HCT116 (cell line): ENCODE measurements at regions not wholly inside any gene's neighbourhood (a gene's known extent, or its start where the extent isn't known, plus 50 kb on each side); places are given as distances from the start of the nearest gene placed in this dataset.

Experiments
- ATAC-seq: fragments of 200-7000 bp; cut with Tn5 transposase; 2 replicates; pipeline ENCODE4 v1.9.1; 2020; ENCODE audit warnings: mild to moderate bottlenecking, moderate library complexity
- BruUV-seq: library from RNA; stranded (reverse); fragments of 400-500 nt; replicated peaks from 2 replicates; lab custom pipeline; 2021; lab: Mats Ljungman, UMichigan
- CTCF ChIA-PET: fragments of 300-600 bp; sonication (Branson Sonifier 250); formaldehyde crosslinking; loops from one replicate; lab custom pipeline; 2021; ENCODE audit warnings: antibody characterized with exemption; lab: Charles Lee
- POLR2A ChIA-PET: fragments of 300-600, 350-600 bp; sonication (Branson Sonifier 250); formaldehyde crosslinking; loops from one replicate; lab custom pipeline; 2021; ENCODE audit warnings: antibody characterized with exemption; lab: Charles Lee
- RAD21 ChIA-PET, 2 experiments: fragments of 300-600 bp; sonication (Branson Sonifier 250); formaldehyde crosslinking; loops; one replicate each; lab custom pipeline; 2023; ENCODE audit warnings: low total read pairs in 2 of 2; ENCODE audit not compliant: uncharacterized antibody in 2 of 2, unreplicated experiment in 2 of 2, low non-redundant PET in 1 of 2; lab: Charles Lee
- DNase-seq: peaks from one replicate; pipeline ENCODE4 v3.0.0-alpha.2; 2010; ENCODE audit warnings: low read depth, low spot score
- H2AFZ ChIP-seq: fragments of 200-600 bp; shearing (Covaris generic), sonication (generic); 2 replicates; pipeline ENCODE4 v1.6.1; 2017; ENCODE audit warnings: low read depth, mixed run types, mixed read lengths, antibody characterized with exemption, low read length; ENCODE audit not compliant: poor library complexity, severe bottlenecking
- H3K27ac ChIP-seq: 2 replicates; pipeline ENCODE4 v1.5.1; 2012; ENCODE audit warnings: low read depth, low read length
- H3K27me3 ChIP-seq: fragments of 200-600 bp; sonication (generic); 2 replicates; pipeline ENCODE4 v1.6.1; 2016; ENCODE audit warnings: mixed run types, low read length, mixed read lengths; ENCODE audit not compliant: insufficient read depth
- H3K36me3 ChIP-seq, 2 experiments: fragments of 200-500 bp in 1 of 2; fragments of 200-600 bp in 1 of 2; sonication (Bioruptor generic) in 1 of 2; sonication (generic) in 1 of 2; 2 replicates each; pipeline versions ENCODE4 v1.5.1 to v1.6.1; 2014 to 2016; ENCODE audit warnings: low read length in 2 of 2, inconsistent platforms in 1 of 2, mixed read lengths in 1 of 2, mixed run types in 1 of 2; ENCODE audit not compliant: insufficient read depth in 2 of 2, control insufficient read depth in 1 of 2
- H3K4me1 ChIP-seq, 2 experiments: fragments of 200-600 bp in 1 of 2; sonication (generic) in 1 of 2; 2 replicates each; pipeline versions ENCODE4 v1.5.1 to v1.6.1; 2012 to 2017; ENCODE audit warnings: low read length in 2 of 2, inconsistent platforms in 1 of 2, mild to moderate bottlenecking in 1 of 2, mixed read lengths in 1 of 2, mixed run types in 1 of 2, moderate library complexity in 1 of 2; ENCODE audit not compliant: insufficient read depth in 2 of 2, control insufficient read depth in 1 of 2
- H3K4me2 ChIP-seq: fragments of 200-600 bp; sonication (generic); 2 replicates; pipeline ENCODE4 v1.6.1; 2017; ENCODE audit warnings: mixed run types, low read length, mixed read lengths
- H3K4me3 ChIP-seq, 2 experiments: fragments of 200-600 bp in 1 of 2; sonication (generic) in 1 of 2; replicated peaks in 1 of 2; 2 replicates each; pipeline ENCODE4 v1.5.1; 2011 to 2016; ENCODE audit warnings: low read length in 2 of 2, control low read depth in 1 of 2, low read depth in 1 of 2, mild to moderate bottlenecking in 1 of 2, mixed read lengths in 1 of 2, mixed run types in 1 of 2
- H3K79me2 ChIP-seq: fragments of 200-600 bp; sonication (generic); 2 replicates; pipeline ENCODE4 v1.6.1; 2017; ENCODE audit warnings: mild to moderate bottlenecking, mixed run types, low read length, moderate library complexity, mixed read lengths; ENCODE audit not compliant: insufficient read depth
- H3K9ac ChIP-seq: fragments of 200-600 bp; sonication (generic); 2 replicates; pipeline ENCODE4 v1.6.1; 2016; ENCODE audit warnings: low read length, mixed read lengths
- H3K9me2 ChIP-seq: fragments of 200-600 bp; sonication (generic), shearing (Covaris generic); 2 replicates; pipeline ENCODE4 v1.6.1; 2017; ENCODE audit warnings: mixed run types, mild to moderate bottlenecking, moderate library complexity; ENCODE audit not compliant: insufficient read depth
- H3K9me3 ChIP-seq, 2 experiments: fragments of 200-500 bp in 1 of 2; fragments of 200-600 bp in 1 of 2; sonication (Bioruptor generic) in 1 of 2; sonication (generic) in 1 of 2; 2 replicates each; pipeline ENCODE4 v1.6.1; 2014 to 2017; ENCODE audit warnings: low read length in 2 of 2, mixed read lengths in 2 of 2, inconsistent platforms in 1 of 2, low read depth in 1 of 2, mild to moderate bottlenecking in 1 of 2, mixed run types in 1 of 2, moderate library complexity in 1 of 2; ENCODE audit not compliant: control insufficient read depth in 1 of 2, insufficient read depth in 1 of 2
- H4K20me1 ChIP-seq: fragments of 200-600 bp; sonication (generic), shearing (Covaris generic); 2 replicates; pipeline ENCODE4 v1.6.1; 2017; ENCODE audit warnings: mixed run types, mild to moderate bottlenecking, moderate library complexity; ENCODE audit not compliant: insufficient read depth
- CBX3 ChIP-seq: IDR thresholded peaks from 2 replicates; pipeline ENCODE4 v1.6.1; 2012; ENCODE audit warnings: low read depth
- EZH2 ChIP-seq: fragments of 200-600 bp; sonication (generic); IDR thresholded peaks from 2 replicates; pipeline ENCODE4 v1.6.1; 2017; ENCODE audit warnings: antibody characterized with exemption, mixed run types
- FOSL1 ChIP-seq: IDR thresholded peaks from 2 replicates; pipeline ENCODE4 v1.6.1; 2012; ENCODE audit warnings: low read depth
- MAX ChIP-seq: IDR thresholded peaks from 2 replicates; pipeline ENCODE4 v1.6.1; 2012
- POLR2AphosphoS5 ChIP-seq: IDR thresholded peaks from 2 replicates; pipeline ENCODE4 v1.6.1; 2011; ENCODE audit warnings: mild to moderate bottlenecking, low read depth, low read length, moderate library complexity
- RAD21 ChIP-seq: IDR thresholded peaks from 2 replicates; pipeline ENCODE4 v1.6.1; 2012; ENCODE audit warnings: low read depth, mild to moderate bottlenecking
- SIN3A ChIP-seq: IDR thresholded peaks from 2 replicates; pipeline ENCODE4 v1.6.1; 2012; ENCODE audit warnings: low read depth
- SP1 ChIP-seq: IDR thresholded peaks from 2 replicates; pipeline ENCODE4 v1.6.1; 2012; ENCODE audit warnings: low read depth
- SRF ChIP-seq: IDR thresholded peaks from 2 replicates; pipeline ENCODE4 v1.6.1; 2012; ENCODE audit warnings: low read depth
- ZFX ChIP-seq: fragments of 450-650 bp; IDR thresholded peaks from 2 replicates; pipeline ENCODE4 v1.6.1; 2017
- intact Hi-C: fragments of 100-400 bp; cut with micrococcal nuclease; formaldehyde crosslinking; loops from 2 replicates; pipeline ENCODE4 v1.10.0; 2022

GRCh38 chr11:109961261-109961660 lies 131.9 kb upstream of the ZC3H12C start:
- RAD21 ChIA-PET, result no interaction called here
- BruUV-seq, result no TSS peak
- Histone ChIP-seq H4K20me1 (no peaks in the 10 kb centered on the region), H3K27ac (no peak overlapping the region), H3K9me3 (no peaks in the 10 kb centered on the region), H3K9ac (no peak overlapping the region), H3K4me2 (no peak overlapping the region), H2AFZ (no peak overlapping the region), H3K79me2 (no peaks in the 10 kb centered on the region), H3K36me3 (no peaks in the 10 kb centered on the region), H3K4me3 (no peak overlapping the region), H3K4me1 (no peaks in the 10 kb centered on the region), H3K9me2 (peaks cover 2% of the 10 kb centered on the region; the same call in 1 of the 2 replicates), H3K27me3 (no peaks in the 10 kb centered on the region)
- DNase-seq (no peak), ATAC-seq (no peak)
- intact Hi-C loops, result no loop called here
- no peak for TF ChIP-seq CBX3
- no peak for TF ChIP-seq RAD21
- POLR2A ChIA-PET, result no interaction called here
- CTCF ChIA-PET, result no interaction called here

- H3K27ac ChIP-seq, result no peak overlapping the region
- RAD21 ChIA-PET, result no interaction called here
- no peaks in the 10 kb centered on the region for H3K79me2 ChIP-seq
- TF ChIP-seq EZH2, result no peak
- no peak for TF ChIP-seq FOSL1
- no peak for TF ChIP-seq SP1
- no peak for TF ChIP-seq CBX3
- no peak for TF ChIP-seq SRF
- no peak for TF ChIP-seq ZFX
- no peak for TF ChIP-seq SIN3A
- TF ChIP-seq MAX, result no peak
- no peak for TF ChIP-seq POLR2AphosphoS5
- H3K4me3 ChIP-seq, result no peak overlapping the region
- H3K27me3 ChIP-seq, result no peaks in the 10 kb centered on the region
- H3K4me2 ChIP-seq, result no peak overlapping the region
- ATAC-seq, result no peak
- intact Hi-C loops, result no loop called here
- H3K9ac ChIP-seq, result no peak overlapping the region
- H2AFZ ChIP-seq, result no peak overlapping the region
- no peaks in the 10 kb centered on the region for H3K36me3 ChIP-seq
- H4K20me1 ChIP-seq, result no peaks in the 10 kb centered on the region
- POLR2A ChIA-PET, result no interaction called here
- CTCF ChIA-PET, result no interaction called here
- no peak for DNase-seq
- no TSS peak for BruUV-seq
- no peaks in the 10 kb centered on the region for H3K4me1 ChIP-seq
- H3K9me3 ChIP-seq, result no peaks in the 10 kb centered on the region
- H3K9me2 ChIP-seq, result peaks cover 2% of the 10 kb centered on the region; the same call in 1 of the 2 replicates
Observed at GRCh38 chr11:109963101-109963500, 130.1 kb upstream of the ZC3H12C start.
